Fibroblast of lung (primary cell): ENCODE measurements at regions not wholly inside any gene's neighbourhood (a gene's known extent, or its start where the extent isn't known, plus 50 kb on each side); places are given as distances from the start of the nearest gene placed in this dataset.

Source experiments
- DNase-seq, 2 donors: peaks; one replicate each; pipeline versions ENCODE4 v3.0.0 to v3.0.0-alpha.2; 2010; ENCODE audit warnings: low read depth in 2 of 2
- H2AFZ ChIP-seq: 2 replicates; pipeline ENCODE4 v1.5.1; 2012; ENCODE audit warnings: low read length, control low read depth, inconsistent platforms
- H3K27ac ChIP-seq: 2 replicates; pipeline ENCODE4 v1.5.1; 2011; ENCODE audit warnings: low read length, control low read depth; ENCODE audit not compliant: insufficient read depth
- H3K27me3 ChIP-seq: 2 replicates; pipeline ENCODE4 v1.5.1; 2011; ENCODE audit warnings: mild to moderate bottlenecking, low read length; ENCODE audit not compliant: control insufficient read depth, insufficient read depth
- H3K36me3 ChIP-seq: 2 replicates; pipeline ENCODE4 v1.5.1; 2011; ENCODE audit warnings: low read length; ENCODE audit not compliant: control insufficient read depth, insufficient read depth
- H3K4me1 ChIP-seq: 2 replicates; pipeline ENCODE4 v1.5.1; 2011; ENCODE audit warnings: low read length; ENCODE audit not compliant: control insufficient read depth, insufficient read depth; ENCODE audit errors: extremely low read depth
- H3K4me2 ChIP-seq: 2 replicates; pipeline ENCODE4 v1.5.1; 2011; ENCODE audit warnings: low read length, control low read depth; ENCODE audit not compliant: insufficient read depth; ENCODE audit errors: extremely low read depth
- H3K4me3 ChIP-seq, 4 experiments: fragments of 200-600 bp in 1 of 4; sonication (generic) in 1 of 4; replicated peaks in 1 of 4; 2 replicates each; pipeline ENCODE4 v1.5.1; 2011 to 2016; ENCODE audit warnings: low read length in 4 of 4, low read depth in 3 of 4, mild to moderate bottlenecking in 3 of 4, control low read depth in 2 of 4, inconsistent platforms in 1 of 4, mixed read lengths in 1 of 4; ENCODE audit not compliant: insufficient read depth in 1 of 4; ENCODE audit errors: control extremely low read depth in 1 of 4
- H3K79me2 ChIP-seq: 2 replicates; pipeline ENCODE4 v1.5.1; 2012; ENCODE audit warnings: mild to moderate bottlenecking, low read length, inconsistent platforms; ENCODE audit not compliant: control insufficient read depth, insufficient read depth
- H3K9ac ChIP-seq: 2 replicates; pipeline ENCODE4 v1.5.1; 2011; ENCODE audit warnings: mild to moderate bottlenecking, low read length, control low read depth; ENCODE audit not compliant: insufficient read depth
- H3K9me3 ChIP-seq: 2 replicates; pipeline ENCODE4 v1.5.1; 2012; ENCODE audit warnings: low read depth, low read length; ENCODE audit not compliant: control insufficient read depth, insufficient read depth
- H4K20me1 ChIP-seq: 2 replicates; pipeline ENCODE4 v1.5.1; 2011; ENCODE audit warnings: low read length; ENCODE audit not compliant: control insufficient read depth, insufficient read depth; ENCODE audit errors: extremely low read depth
- EZH2 ChIP-seq: IDR thresholded peaks from 2 replicates; pipeline ENCODE4 v1.5.1; 2012; ENCODE audit warnings: low read length, control low read depth, mild to moderate bottlenecking; ENCODE audit errors: missing control alignments
- TF ChIP-seq, protein P1 (sequence below), 2 donors: IDR thresholded peaks in 1 of 2; conservative IDR thresholded peaks in 1 of 2; 1 replicate in 1 of 2; 2 replicates in 1 of 2; pipeline ENCODE4 v1.5.1; 2011 to 2012; ENCODE audit warnings: low read length in 2 of 2, control low read depth in 1 of 2, inconsistent platforms in 1 of 2, low read depth in 1 of 2, mild to moderate bottlenecking in 1 of 2

DNA sequence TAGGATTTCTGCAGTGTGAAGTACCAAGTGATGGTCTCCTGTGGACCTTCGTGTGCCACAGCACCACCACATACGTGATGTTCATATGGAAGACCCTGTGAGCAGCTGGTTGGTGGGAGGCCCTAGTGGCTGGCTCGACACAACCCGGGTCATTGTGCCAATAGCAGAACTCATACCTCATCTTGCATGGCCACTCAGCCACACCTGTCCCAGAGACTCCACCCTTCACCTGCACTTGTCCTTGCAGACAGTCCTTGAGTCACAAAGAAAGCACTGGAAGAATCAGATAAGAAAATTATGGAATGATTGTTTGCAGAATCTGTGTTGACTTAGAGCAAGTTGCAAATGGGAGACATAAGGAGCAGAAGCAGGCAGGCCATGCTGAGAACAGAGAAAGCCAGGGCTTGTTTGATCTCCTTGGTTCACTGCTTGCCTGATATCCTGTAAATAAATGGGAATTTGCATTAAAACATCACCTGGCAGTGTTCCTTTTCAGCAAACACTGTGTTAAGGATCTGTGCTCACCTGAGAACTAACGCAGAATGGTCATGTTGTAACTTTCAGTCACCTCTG is 307.7 kb downstream of the SIPA1L2 start:
- no peaks in the 10 kb centered on the region for H3K36me3 ChIP-seq
- H4K20me1 ChIP-seq, result no peaks in the 10 kb centered on the region
- H3K79me2 ChIP-seq, result no peaks in the 10 kb centered on the region
- no peaks in the 10 kb centered on the region for H3K4me1 ChIP-seq
- H3K4me3 ChIP-seq, result no peak overlapping the region
- DNase-seq, result no peak
- no peak overlapping the region for H3K27ac ChIP-seq
- H2AFZ ChIP-seq, result no peak overlapping the region
- H3K27me3 ChIP-seq, result no peaks in the 10 kb centered on the region
- H3K4me2 ChIP-seq, result no peak overlapping the region
- no peak overlapping the region for H3K9ac ChIP-seq
- no peaks in the 10 kb centered on the region for H3K9me3 ChIP-seq
- no peak for TF ChIP-seq EZH2
- TF ChIP-seq, protein P1, sequence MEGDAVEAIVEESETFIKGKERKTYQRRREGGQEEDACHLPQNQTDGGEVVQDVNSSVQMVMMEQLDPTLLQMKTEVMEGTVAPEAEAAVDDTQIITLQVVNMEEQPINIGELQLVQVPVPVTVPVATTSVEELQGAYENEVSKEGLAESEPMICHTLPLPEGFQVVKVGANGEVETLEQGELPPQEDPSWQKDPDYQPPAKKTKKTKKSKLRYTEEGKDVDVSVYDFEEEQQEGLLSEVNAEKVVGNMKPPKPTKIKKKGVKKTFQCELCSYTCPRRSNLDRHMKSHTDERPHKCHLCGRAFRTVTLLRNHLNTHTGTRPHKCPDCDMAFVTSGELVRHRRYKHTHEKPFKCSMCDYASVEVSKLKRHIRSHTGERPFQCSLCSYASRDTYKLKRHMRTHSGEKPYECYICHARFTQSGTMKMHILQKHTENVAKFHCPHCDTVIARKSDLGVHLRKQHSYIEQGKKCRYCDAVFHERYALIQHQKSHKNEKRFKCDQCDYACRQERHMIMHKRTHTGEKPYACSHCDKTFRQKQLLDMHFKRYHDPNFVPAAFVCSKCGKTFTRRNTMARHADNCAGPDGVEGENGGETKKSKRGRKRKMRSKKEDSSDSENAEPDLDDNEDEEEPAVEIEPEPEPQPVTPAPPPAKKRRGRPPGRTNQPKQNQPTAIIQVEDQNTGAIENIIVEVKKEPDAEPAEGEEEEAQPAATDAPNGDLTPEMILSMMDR (conservative IDR thresholded peaks at IDR 0.05 in 1 of 2, IDR thresholded peaks at IDR 0.05 in 1 of 2; ENCODE audit: low read depth in 1 of 2, low read length in 2 of 2), result no peak

DNA sequence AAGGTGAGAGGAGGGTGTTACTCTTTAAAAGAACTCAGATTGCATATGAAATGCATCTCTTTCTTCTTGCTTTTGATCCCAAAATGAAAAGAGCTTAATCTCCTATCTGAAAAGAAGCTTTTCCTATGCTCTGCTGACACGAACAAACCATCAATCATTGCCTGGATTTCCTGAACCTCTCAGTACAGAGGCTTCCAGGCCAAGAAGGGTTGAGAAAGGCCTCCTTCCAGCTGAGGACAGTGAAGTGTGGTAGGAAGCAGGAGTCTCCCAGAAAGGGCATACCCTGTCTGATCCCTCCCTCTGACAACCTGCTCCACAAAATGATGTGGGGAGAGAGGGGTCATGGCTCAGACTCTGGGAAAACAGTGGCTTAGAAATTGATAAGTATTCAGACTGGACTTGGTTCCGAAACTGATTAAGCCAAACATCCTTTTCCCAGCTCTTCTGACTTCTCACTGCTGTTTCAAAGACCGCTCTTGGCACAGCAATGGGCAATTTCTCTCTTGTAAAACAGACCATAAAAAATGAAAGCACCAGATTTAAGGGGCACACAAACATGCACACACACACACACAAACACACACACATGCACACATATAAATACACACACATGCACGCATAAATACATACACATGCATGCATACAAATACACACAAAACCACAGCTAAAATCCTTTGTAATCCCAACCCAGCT is 310.3 kb downstream of the SIPA1L2 start:
- Histone ChIP-seq H2AFZ (no peak overlapping the region), H4K20me1 (no peaks in the 10 kb centered on the region), H3K4me2 (no peak overlapping the region), H3K27ac (no peak overlapping the region), H3K4me1 (no peaks in the 10 kb centered on the region), H3K9me3 (no peaks in the 10 kb centered on the region), H3K27me3 (no peaks in the 10 kb centered on the region), H3K4me3 (no peak overlapping the region), H3K9ac (no peak overlapping the region), H3K36me3 (no peaks in the 10 kb centered on the region), H3K79me2 (no peaks in the 10 kb centered on the region)
- no peak for TF ChIP-seq EZH2
- TF ChIP-seq, protein P1 (conservative IDR thresholded peaks at IDR 0.05 in 1 of 2, IDR thresholded peaks at IDR 0.05 in 1 of 2; ENCODE audit: low read depth in 1 of 2, low read length in 2 of 2), result no peak
- DNase-seq, result no peak

DNA sequence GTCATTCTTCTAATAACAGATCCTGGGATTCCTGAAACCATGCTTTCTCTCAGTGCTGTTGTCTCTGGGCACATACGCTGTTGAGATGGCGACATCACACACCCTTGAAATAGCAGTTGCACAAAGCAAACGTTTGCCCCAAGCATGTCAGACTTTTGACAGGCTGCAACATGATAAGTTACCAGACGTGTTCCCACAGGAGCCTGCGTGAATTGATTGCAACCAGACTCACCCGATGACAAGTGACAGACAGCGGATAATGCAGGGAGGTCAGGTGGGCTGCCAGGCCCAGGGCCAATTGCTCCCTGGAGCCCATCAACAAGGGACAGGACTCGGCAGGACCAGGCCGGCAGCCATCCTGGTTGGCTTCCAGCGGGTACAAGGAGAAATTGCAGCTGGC is 310.9 kb downstream of the SIPA1L2 start:
- Histone ChIP-seq H3K27ac (no peak overlapping the region), H3K4me3 (no peak overlapping the region), H3K9ac (no peak overlapping the region), H3K4me1 (no peaks in the 10 kb centered on the region), H3K4me2 (no peak overlapping the region), H3K27me3 (no peaks in the 10 kb centered on the region), H3K36me3 (no peaks in the 10 kb centered on the region), H2AFZ (no peak overlapping the region), H3K9me3 (no peaks in the 10 kb centered on the region), H4K20me1 (no peaks in the 10 kb centered on the region), H3K79me2 (no peaks in the 10 kb centered on the region)
- TF ChIP-seq EZH2, result no peak
- TF ChIP-seq, protein P1 (conservative IDR thresholded peaks at IDR 0.05 in 1 of 2, IDR thresholded peaks at IDR 0.05 in 1 of 2; ENCODE audit: low read depth in 1 of 2, low read length in 2 of 2), result no peak
- DNase-seq, result no peak
